ENCODE measurements at regions not wholly inside any gene's neighbourhood (a gene's known extent, or its start where the extent isn't known, plus 50 kb on each side); places are given as distances from the start of the nearest gene placed in this dataset.
A peak's percentile ranks its signal among the peaks of the same experiment; 100 is the strongest.
"Not testable (repeated sequence)": the region's sequence is repeated elsewhere in the genome, so short reads cannot be mapped to it uniquely, and the experiment has no call there.

- no peak for DNase-seq
These were observed 92.7 kb downstream of the NCOR2 start for GRCh38 chr12:124474709-124475108.

DNA sequence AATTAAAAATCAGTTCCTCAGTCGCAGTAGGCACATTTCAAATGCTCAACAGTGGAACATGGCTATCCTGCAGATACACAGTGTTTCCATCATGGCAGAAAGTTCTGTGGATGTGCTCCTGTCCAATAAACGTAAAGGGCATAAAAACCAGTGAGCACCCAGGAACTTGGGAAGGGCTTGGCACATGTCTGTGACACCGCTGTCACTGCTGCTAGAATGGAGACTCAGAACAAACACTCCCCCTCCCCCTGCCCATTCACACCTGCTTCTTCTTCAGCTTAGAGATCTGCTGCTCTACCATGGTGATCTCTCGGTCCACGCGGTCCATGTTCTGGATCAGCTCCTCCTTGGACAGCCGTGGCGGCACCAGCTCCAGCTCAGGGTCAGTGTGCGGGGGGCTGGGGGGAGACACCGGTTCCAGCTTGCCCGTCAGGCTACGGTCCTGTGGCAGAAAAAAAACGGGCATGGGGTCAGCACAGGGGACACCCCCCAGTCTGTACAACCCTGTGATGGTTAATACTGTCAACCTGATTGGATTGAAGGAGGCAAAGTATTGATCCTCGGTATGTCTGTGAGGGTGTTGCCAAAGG is 94.6 kb downstream of the NCOR2 start:
- no peak for DNase-seq

DNA sequence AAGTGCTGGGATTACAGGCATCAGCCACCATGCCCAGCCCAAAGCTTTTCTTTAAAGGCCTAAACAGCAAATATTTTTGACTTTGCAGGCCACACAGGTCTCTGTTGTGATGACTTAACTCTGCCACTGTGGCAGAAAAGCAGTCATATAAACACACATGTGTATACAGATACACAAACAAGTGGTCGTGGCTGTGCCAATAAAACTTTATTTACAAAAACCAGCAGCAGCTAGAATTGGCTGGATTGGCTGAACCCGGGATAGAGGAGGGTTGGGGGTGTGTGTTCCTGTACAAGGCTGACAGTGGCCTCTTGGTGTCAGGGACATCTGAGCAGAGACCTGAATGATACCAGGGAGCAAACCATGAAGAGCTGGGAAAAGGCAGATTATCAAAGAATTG is 95.6 kb downstream of the NCOR2 start:
- peak in 1 of 5 experiments; percentile 42 for DNase-seq

GRCh38 chr12:124470806-124471205 is 96.6 kb downstream of the NCOR2 start:
- DNase-seq: no peak

GRCh38 chr12:124470139-124470538 is 97.3 kb downstream of the NCOR2 start:
- no peak for DNase-seq

DNA sequence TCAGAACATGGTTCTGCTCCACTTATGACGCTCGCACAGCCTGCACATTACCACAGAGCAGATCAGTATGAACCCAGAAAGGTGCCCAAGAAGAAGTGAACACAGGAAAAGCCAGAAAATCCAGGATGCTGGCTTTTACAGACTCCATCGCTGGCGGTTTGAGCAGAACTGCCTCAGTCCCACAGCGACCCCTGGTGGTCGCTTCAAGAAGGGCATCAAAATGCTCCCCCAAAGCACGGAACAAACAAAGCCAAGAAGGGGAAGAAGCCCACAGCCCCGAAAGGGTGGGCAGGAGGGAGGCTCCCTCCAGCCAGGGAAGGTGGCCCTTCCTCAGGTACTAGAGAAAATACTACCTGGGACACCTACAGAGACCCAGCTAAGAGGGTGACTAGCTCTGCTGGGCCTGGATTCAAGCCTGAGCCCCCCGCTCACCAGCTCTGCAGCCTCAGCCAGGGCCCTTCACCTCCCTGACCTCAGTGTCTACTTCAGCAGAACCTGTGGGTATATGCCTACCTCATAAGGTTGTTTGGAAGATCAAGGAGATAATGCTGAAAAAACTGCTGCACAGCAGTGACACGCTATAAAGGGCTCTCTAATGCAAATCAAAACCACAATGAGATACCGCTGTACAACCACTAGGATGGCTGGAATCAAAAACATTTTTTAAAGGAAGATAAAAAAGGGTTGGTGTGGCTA is 98.1 kb downstream of the NCOR2 start:
- peak in 3 of 5 experiments; percentile 31 to 97 (median 43) for DNase-seq

GRCh38 chr12:124467549-124467948 is 99.9 kb downstream of the NCOR2 start:
- not testable (repeated sequence) for DNase-seq

DNA sequence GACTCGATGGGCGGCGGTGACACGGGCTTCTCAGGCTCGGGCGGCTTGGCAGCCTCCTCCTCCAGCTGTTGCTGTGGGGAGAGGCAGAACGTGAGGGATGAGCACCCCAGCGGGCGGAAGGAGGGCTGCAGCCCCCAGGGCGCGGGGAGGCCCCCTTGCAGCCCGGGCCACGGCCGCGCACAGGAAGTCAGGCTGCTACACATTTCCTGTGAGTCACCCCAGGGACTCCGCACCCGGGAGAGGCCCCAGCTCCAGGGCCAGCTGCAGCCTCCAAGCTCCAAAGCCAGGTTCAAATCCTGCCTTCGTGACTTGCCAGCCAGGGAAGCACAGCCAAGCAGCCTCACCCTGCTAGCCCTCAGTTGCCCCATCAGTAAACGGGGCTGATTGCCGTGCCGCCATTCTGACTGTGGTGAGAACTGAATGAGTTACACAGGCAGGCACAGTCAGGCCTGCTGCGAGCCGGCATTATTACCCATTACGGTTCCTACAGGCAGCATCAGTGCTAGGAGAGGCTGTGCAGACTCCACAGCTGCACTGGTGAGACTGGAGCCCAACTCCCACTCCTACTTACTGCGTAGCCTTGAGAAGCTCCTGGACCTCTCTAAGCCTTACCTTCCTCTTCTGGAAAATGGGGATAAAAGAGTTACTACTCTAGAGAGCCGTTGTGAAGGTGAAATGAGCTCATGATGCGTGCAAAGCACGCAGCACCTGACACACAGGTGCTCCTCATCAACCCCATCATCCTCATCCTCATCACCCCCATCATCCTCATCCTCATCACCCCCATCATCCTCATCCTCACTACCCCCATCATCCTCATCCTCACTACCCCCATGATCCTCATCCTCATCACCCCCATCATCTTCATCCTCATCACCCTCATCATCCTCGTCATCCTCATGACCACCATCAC is 100.9 kb downstream of the NCOR2 start:
- DNase-seq: peak; percentile 71 to 98 (median 85)

DNA sequence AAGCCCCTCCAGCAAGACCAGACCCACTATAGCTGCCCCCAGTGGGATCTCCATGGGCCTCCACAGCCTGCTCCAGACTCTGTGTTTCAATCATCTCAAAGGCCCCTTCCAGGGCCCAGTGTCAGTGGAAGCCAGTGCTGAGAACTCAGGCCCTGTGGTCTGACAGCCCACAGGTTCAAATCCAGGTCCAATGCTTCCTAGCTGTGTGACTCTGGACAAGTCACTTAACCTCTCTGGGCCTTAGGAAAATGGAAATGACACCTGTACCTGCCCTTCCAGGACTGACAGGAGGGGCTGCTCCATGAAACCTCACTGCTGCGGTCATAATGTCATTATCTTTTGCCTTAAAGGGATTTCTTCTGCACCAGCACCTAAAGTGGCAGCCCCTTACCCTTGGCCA is 101.9 kb downstream of the NCOR2 start:
- DNase-seq: no peak

DNA sequence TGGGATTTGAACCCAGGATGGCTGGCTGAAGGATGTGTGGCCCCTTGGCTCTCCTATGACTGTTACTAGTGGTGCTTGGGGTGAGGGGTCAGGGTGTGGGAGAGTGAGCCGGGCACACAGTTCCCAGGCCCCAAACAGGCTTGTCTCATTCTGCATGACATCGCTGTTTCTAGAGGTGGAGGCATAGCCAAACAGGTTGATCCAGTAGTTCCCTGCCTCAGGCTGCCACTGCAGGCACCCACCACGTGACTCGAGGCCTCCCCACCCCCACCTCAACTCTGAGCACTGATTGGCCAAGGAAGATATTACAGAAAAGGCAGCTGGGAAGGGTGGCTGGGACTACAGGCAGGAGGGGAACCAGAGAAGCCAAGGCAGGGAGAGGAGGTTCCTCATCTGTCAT is 102.6 kb downstream of the NCOR2 start:
- DNase-seq: no peak

GRCh38 chr12:124464062-124464461 is 103.3 kb downstream of the NCOR2 start:
- no peak for DNase-seq

- no peak for DNase-seq
These were observed 104.0 kb downstream of the NCOR2 start for GRCh38 chr12:124463341-124463921.

DNA sequence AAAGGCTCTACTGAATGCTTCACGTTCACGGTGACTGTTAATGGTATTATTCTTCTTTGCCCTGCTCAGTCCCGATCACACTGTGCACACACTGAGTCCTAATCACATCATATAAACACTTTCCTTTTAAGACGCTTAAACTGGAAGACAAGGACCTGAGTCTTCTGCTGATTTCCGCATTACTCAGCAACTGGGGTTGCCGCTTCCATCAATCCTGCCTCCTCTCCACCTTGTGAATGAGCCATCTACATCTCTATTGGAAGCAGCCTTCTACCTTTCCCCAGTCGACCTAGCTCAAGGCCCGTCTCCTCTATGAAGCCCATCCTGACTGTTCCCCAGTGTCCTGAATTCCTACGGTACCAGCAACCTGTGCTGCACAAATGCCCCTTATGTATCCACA is 104.7 kb downstream of the NCOR2 start:
- DNase-seq: no peak

GRCh38 chr12:124461851-124462623 is 105.4 kb downstream of the NCOR2 start:
- peak in 1 of 5 experiments; percentile 25 for DNase-seq

GRCh38 chr12:124461241-124461673 is 106.2 kb downstream of the NCOR2 start:
- DNase-seq: no peak

DNA sequence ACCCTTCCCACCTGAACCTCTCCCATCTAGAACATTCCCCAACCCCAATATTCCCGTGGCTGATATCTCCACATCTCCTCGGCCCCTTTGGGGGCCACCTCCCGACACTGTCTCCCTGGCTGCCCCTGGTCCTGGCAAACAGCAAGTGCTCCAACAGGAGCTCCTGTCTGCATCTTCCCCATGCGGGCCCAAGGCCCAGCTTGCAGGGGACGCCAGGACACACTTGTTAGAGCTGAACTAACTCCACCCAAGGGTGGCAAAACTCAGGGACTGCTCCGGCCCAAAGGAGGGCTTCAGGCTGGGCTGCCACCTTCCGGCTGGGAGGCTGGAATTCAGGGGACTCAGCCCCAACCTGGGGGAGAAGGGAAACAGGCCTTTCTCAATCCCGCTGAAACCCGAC is 106.6 kb downstream of the NCOR2 start:
- no peak for DNase-seq

DNA sequence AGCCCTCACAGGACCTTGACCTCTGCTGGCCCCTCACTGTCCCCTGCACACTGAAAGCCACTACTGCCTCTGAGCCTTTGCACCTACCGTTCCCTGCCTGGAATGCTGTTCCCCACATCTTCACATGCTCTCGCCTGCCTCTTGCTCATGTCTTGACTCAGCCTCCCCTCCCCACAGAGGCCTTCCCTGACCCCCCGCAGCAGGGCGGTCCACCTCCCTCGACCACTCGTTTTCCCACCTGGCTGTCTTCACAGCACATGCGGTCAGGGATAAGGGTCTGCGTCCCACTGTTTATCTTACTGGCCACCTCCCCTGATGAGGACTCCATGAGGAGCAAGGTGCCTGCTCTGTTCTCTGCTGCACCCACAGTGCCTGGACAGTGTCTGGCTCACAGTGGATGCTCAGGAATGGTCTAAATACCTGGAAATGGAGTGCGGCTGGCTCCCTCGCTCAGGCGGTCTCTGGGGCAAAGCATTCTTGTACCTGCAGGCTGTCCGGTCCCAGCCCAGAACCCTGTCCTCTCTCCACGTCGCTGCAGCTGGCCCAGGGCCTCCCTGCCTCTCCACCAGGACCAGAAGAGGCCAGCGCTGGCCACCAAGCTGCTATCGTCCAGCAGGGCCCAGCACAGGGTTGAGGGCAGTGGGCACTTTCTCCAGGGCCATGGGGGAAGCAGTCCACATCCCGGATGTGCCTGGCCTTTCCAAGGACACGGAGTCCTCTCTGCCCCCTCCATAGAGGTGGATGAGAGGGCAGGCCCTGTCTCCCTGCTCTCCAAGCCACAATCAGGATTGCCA is 107.4 kb downstream of the NCOR2 start:
- DNase-seq: no peak

DNA sequence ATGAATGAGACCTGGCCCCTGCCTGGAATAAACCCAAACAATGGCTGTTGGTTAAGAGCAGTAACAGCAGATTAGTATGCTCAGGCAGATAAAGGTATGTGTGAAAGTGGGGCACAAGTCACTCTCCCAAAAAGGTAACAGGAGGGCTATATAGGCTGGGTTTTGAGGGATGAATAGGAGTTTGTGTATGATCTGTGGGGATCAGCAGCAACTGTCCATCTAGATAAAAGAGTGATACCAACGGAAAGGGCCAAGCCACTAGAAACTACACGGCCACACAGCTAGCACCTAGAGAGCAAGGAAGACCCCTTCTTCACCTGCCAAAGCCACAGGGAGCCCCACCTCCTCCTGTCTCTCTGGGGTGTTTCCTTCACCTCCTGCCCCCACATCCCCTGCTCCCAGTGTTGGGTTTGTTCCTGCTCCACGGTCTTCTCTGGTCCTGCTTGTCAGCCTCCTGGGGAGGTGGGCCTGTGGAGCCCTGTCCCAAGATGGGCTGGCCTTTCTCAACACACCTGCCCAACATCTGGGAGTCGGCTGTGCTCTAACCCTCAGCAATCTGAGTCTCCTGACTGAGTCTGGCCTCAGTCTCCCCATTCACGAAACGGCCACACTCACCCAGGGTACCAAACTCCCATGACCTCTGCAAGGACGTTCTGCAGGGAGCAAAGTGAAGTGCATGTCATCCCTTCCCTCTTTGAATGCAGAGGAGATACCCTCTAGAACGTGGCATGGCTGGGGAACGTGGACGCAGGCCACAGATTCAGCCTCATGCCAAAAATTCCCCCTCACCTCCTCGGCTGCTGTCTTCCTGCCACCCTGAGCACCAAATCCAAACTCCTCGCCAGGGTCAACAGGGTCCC is 108.2 kb downstream of the NCOR2 start:
- no peak for DNase-seq

DNA sequence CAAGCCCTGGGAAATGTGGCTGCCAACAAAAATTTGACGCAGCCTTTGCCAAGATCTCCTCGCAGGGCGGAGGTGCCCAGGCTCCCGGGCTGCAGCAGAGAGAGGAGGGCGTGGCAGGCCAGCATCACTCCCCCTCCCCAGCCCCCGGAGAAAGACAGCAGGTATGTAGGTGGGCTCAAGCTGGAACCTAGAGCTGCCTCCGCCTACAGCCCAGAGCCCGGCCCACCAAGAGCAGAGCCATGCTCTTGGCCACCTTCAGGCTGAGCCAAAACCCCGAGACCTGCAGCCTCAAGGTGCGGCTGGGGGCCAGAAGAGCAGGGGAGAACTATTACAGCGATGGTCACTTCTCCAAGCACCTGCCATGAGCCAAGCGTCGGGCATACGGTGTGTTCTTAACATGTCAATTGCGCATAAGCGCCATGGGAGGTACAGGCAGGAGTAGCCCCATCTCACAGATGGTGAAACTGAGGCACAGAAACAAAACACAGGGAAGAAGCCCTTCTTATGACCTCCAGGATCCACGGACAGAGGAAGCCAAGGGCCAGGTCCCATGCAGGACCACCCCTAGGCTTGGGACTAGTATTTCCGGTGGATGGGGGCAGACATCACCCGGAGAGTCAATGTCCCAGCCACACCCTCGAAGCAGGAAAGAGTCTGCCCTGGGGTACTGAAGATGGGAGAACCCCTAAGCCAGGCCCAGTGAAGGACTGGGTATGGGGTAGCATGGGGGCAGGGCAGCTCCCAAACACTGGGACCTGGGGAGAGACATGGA is 109.0 kb downstream of the NCOR2 start:
- DNase-seq: no peak

Measured in T-helper 2 cell (primary cell).